Neural progenitor cell (in vitro differentiated cells): ENCODE measurements at regions not wholly inside any gene's neighbourhood (a gene's known extent, or its start where the extent isn't known, plus 50 kb on each side); places are given as distances from the start of the nearest gene placed in this dataset.

Experiments
- EZH2 ChIP-seq: fragments of 200-600 bp; sonication (generic); IDR thresholded peaks from 2 replicates; pipeline ENCODE4 v1.6.1; 2017; ENCODE audit warnings: antibody characterized with exemption, mild to moderate bottlenecking, moderate library complexity
- EZH2phosphoT487 ChIP-seq: fragments of 200-600 bp; sonication (generic); IDR thresholded peaks from 2 replicates; pipeline ENCODE4 v1.6.1; 2017; ENCODE audit warnings: antibody characterized with exemption
- TF ChIP-seq, protein P1 (sequence below): fragments of 200-600 bp; sonication (generic); IDR thresholded peaks from 2 replicates; pipeline ENCODE4 v1.5.1; 2017; ENCODE audit warnings: antibody characterized with exemption, mild to moderate bottlenecking

DNA sequence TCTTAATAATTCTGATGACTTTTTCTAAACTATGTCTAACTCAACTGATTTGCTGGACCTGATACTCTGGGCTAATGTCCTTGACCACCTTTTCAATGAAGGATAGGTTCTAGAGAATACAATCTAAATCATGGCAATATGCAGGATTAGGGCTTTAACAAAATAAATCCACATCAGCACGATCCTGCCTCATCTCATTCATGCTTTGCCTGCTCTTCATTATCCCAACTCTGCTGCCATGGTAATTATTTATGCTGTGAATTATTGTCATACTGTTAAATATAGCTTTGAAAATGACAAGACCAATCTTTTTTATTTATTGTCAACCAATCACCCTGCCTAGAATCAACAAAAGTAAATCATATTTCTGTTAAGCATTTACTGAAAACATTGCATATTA, 2176.7 kb upstream of the AGA start:
- TF ChIP-seq, protein P1, sequence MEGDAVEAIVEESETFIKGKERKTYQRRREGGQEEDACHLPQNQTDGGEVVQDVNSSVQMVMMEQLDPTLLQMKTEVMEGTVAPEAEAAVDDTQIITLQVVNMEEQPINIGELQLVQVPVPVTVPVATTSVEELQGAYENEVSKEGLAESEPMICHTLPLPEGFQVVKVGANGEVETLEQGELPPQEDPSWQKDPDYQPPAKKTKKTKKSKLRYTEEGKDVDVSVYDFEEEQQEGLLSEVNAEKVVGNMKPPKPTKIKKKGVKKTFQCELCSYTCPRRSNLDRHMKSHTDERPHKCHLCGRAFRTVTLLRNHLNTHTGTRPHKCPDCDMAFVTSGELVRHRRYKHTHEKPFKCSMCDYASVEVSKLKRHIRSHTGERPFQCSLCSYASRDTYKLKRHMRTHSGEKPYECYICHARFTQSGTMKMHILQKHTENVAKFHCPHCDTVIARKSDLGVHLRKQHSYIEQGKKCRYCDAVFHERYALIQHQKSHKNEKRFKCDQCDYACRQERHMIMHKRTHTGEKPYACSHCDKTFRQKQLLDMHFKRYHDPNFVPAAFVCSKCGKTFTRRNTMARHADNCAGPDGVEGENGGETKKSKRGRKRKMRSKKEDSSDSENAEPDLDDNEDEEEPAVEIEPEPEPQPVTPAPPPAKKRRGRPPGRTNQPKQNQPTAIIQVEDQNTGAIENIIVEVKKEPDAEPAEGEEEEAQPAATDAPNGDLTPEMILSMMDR, result no peak
- no peak for TF ChIP-seq EZH2
- no peak for TF ChIP-seq EZH2phosphoT487
